ENCODE measurements at regions not wholly inside any gene's neighbourhood (a gene's known extent, or its start where the extent isn't known, plus 50 kb on each side); places are given as distances from the start of the nearest gene placed in this dataset.

- no peak for DNase-seq (ENCODE audit: low read depth)
- Histone ChIP-seq H3K27me3 (replicated peaks; ENCODE audit: control insufficient read depth, insufficient read depth, low read length) (no peaks in the 10 kb centered on the region), H3K9me3 (ENCODE audit: control insufficient read depth, low read length) (no peaks in the 10 kb centered on the region), H3K36me3 (ENCODE audit: control insufficient read depth, insufficient read depth, low read length, severe bottlenecking) (no peaks in the 10 kb centered on the region), H3K9ac (ENCODE audit: low read length) (no peak overlapping the region), H3K4me3 (ENCODE audit: low read length) (no peak overlapping the region), H3K4me1 (ENCODE audit: control insufficient read depth, insufficient read depth, low read length) (peaks cover 7% of the 10 kb centered on the region)
Measured at GRCh38 chr5:74334762-74335384, 305.7 kb downstream of the ENC1 start.

- no peaks in the 10 kb centered on the region for H3K9me3 ChIP-seq (ENCODE audit: control insufficient read depth, low read length)
- no peaks in the 10 kb centered on the region for H3K27me3 ChIP-seq (replicated peaks; ENCODE audit: control insufficient read depth, insufficient read depth, low read length)
- DNase-seq (ENCODE audit: low read depth), result no peak
- no peaks in the 10 kb centered on the region for H3K36me3 ChIP-seq (ENCODE audit: control insufficient read depth, insufficient read depth, low read length, severe bottlenecking)
- no peak overlapping the region for H3K4me3 ChIP-seq (ENCODE audit: low read length)
- peaks cover 7% of the 10 kb centered on the region for H3K4me1 ChIP-seq (ENCODE audit: control insufficient read depth, insufficient read depth, low read length)
- no peak overlapping the region for H3K9ac ChIP-seq (ENCODE audit: low read length)
Measured at GRCh38 chr5:74334062-74334761, 306.3 kb downstream of the ENC1 start.

- H3K4me3 ChIP-seq (ENCODE audit: low read length), result no peak overlapping the region
- no peaks in the 10 kb centered on the region for H3K27me3 ChIP-seq (replicated peaks; ENCODE audit: control insufficient read depth, insufficient read depth, low read length)
- H3K9ac ChIP-seq (ENCODE audit: low read length), result no peak overlapping the region
- peaks cover 7% of the 10 kb centered on the region for H3K4me1 ChIP-seq (ENCODE audit: control insufficient read depth, insufficient read depth, low read length)
- no peaks in the 10 kb centered on the region for H3K9me3 ChIP-seq (ENCODE audit: control insufficient read depth, low read length)
- H3K36me3 ChIP-seq (ENCODE audit: control insufficient read depth, insufficient read depth, low read length, severe bottlenecking), result no peaks in the 10 kb centered on the region
- DNase-seq (ENCODE audit: low read depth), result no peak
Measured at GRCh38 chr5:74333430-74333829, 307.1 kb downstream of the ENC1 start.

GRCh38 chr5:74332682-74333081 lies 307.8 kb downstream of the ENC1 start:
- Histone ChIP-seq H3K9ac (ENCODE audit: low read length) (no peak overlapping the region), H3K4me3 (ENCODE audit: low read length) (no peak overlapping the region), H3K4me1 (ENCODE audit: control insufficient read depth, insufficient read depth, low read length) (peaks cover 4% of the 10 kb centered on the region), H3K27me3 (replicated peaks; ENCODE audit: control insufficient read depth, insufficient read depth, low read length) (no peaks in the 10 kb centered on the region), H3K9me3 (ENCODE audit: control insufficient read depth, low read length) (no peaks in the 10 kb centered on the region), H3K36me3 (ENCODE audit: control insufficient read depth, insufficient read depth, low read length, severe bottlenecking) (no peaks in the 10 kb centered on the region)
- DNase-seq (ENCODE audit: low read depth), result no peak

- Histone ChIP-seq H3K36me3 (ENCODE audit: control insufficient read depth, insufficient read depth, low read length, severe bottlenecking) (no peaks in the 10 kb centered on the region), H3K4me1 (ENCODE audit: control insufficient read depth, insufficient read depth, low read length) (peaks cover 4% of the 10 kb centered on the region), H3K4me3 (ENCODE audit: low read length) (no peak overlapping the region), H3K27me3 (replicated peaks; ENCODE audit: control insufficient read depth, insufficient read depth, low read length) (no peaks in the 10 kb centered on the region), H3K9me3 (ENCODE audit: control insufficient read depth, low read length) (no peaks in the 10 kb centered on the region), H3K9ac (ENCODE audit: low read length) (no peak overlapping the region)
- DNase-seq (ENCODE audit: low read depth), result no peak
Measured at GRCh38 chr5:74332006-74332405, 308.5 kb downstream of the ENC1 start.

- Histone ChIP-seq H3K4me3 (ENCODE audit: low read length) (no peak overlapping the region), H3K36me3 (ENCODE audit: control insufficient read depth, insufficient read depth, low read length, severe bottlenecking) (no peaks in the 10 kb centered on the region), H3K9me3 (ENCODE audit: control insufficient read depth, low read length) (no peaks in the 10 kb centered on the region), H3K9ac (ENCODE audit: low read length) (no peak overlapping the region), H3K4me1 (ENCODE audit: control insufficient read depth, insufficient read depth, low read length) (peaks cover 4% of the 10 kb centered on the region), H3K27me3 (replicated peaks; ENCODE audit: control insufficient read depth, insufficient read depth, low read length) (no peaks in the 10 kb centered on the region)
- DNase-seq (ENCODE audit: low read depth), result no peak
Measured at GRCh38 chr5:74328221-74328630, 312.3 kb downstream of the ENC1 start.

GRCh38 chr5:74327339-74327685 lies 313.2 kb downstream of the ENC1 start:
- Histone ChIP-seq H3K9ac (ENCODE audit: low read length) (no peak overlapping the region), H3K36me3 (ENCODE audit: control insufficient read depth, insufficient read depth, low read length, severe bottlenecking) (no peaks in the 10 kb centered on the region), H3K27me3 (replicated peaks; ENCODE audit: control insufficient read depth, insufficient read depth, low read length) (no peaks in the 10 kb centered on the region), H3K4me3 (ENCODE audit: low read length) (no peak overlapping the region), H3K4me1 (ENCODE audit: control insufficient read depth, insufficient read depth, low read length) (peaks cover 4% of the 10 kb centered on the region), H3K9me3 (ENCODE audit: control insufficient read depth, low read length) (no peaks in the 10 kb centered on the region)
- no peak for DNase-seq (ENCODE audit: low read depth)

GRCh38 chr5:74326571-74327338 lies 313.8 kb downstream of the ENC1 start:
- Histone ChIP-seq H3K36me3 (ENCODE audit: control insufficient read depth, insufficient read depth, low read length, severe bottlenecking) (no peaks in the 10 kb centered on the region), H3K27me3 (replicated peaks; ENCODE audit: control insufficient read depth, insufficient read depth, low read length) (no peaks in the 10 kb centered on the region), H3K9ac (ENCODE audit: low read length) (no peak overlapping the region), H3K4me3 (ENCODE audit: low read length) (no peak overlapping the region), H3K9me3 (ENCODE audit: control insufficient read depth, low read length) (no peaks in the 10 kb centered on the region), H3K4me1 (ENCODE audit: control insufficient read depth, insufficient read depth, low read length) (peaks cover 4% of the 10 kb centered on the region)
- peak; percentile 75 for DNase-seq (ENCODE audit: low read depth)

- Histone ChIP-seq H3K4me1 (ENCODE audit: control insufficient read depth, insufficient read depth, low read length) (peaks cover 4% of the 10 kb centered on the region), H3K27me3 (replicated peaks; ENCODE audit: control insufficient read depth, insufficient read depth, low read length) (no peaks in the 10 kb centered on the region), H3K36me3 (ENCODE audit: control insufficient read depth, insufficient read depth, low read length, severe bottlenecking) (no peaks in the 10 kb centered on the region), H3K9ac (ENCODE audit: low read length) (no peak overlapping the region), H3K4me3 (ENCODE audit: low read length) (no peak overlapping the region), H3K9me3 (ENCODE audit: control insufficient read depth, low read length) (no peaks in the 10 kb centered on the region)
- no peak for DNase-seq (ENCODE audit: low read depth)
Measured at GRCh38 chr5:74325866-74326265, 314.7 kb downstream of the ENC1 start.

GRCh38 chr5:74324556-74324955 lies 316.0 kb downstream of the ENC1 start:
- no peak for DNase-seq (ENCODE audit: low read depth)
- no peaks in the 10 kb centered on the region for H3K36me3 ChIP-seq (ENCODE audit: control insufficient read depth, insufficient read depth, low read length, severe bottlenecking)

GRCh38 chr5:74322944-74323343 lies 317.6 kb downstream of the ENC1 start:
- no peaks in the 10 kb centered on the region for H3K9me3 ChIP-seq (ENCODE audit: control insufficient read depth, low read length)
- no peak overlapping the region for H3K4me3 ChIP-seq (ENCODE audit: low read length)
- no peak overlapping the region for H3K9ac ChIP-seq (ENCODE audit: low read length)
- H3K36me3 ChIP-seq (ENCODE audit: control insufficient read depth, insufficient read depth, low read length, severe bottlenecking), result no peaks in the 10 kb centered on the region
- no peaks in the 10 kb centered on the region for H3K27me3 ChIP-seq (replicated peaks; ENCODE audit: control insufficient read depth, insufficient read depth, low read length)
- DNase-seq (ENCODE audit: low read depth), result no peak
- H3K4me1 ChIP-seq (ENCODE audit: control insufficient read depth, insufficient read depth, low read length), result peaks cover 4% of the 10 kb centered on the region

More at GRCh38 chr5:74324556-74324955, 316.0 kb downstream of the ENC1 start:
- Histone ChIP-seq H3K27me3 (replicated peaks; ENCODE audit: control insufficient read depth, insufficient read depth, low read length) (no peaks in the 10 kb centered on the region), H3K4me1 (ENCODE audit: control insufficient read depth, insufficient read depth, low read length) (peaks cover 4% of the 10 kb centered on the region), H3K9ac (ENCODE audit: low read length) (no peak overlapping the region), H3K4me3 (ENCODE audit: low read length) (no peak overlapping the region), H3K9me3 (ENCODE audit: control insufficient read depth, low read length) (no peaks in the 10 kb centered on the region)

Measured in adipocyte (in vitro differentiated cells).